Ascending aorta (tissue), 2 donors: ENCODE measurements at regions not wholly inside any gene's neighbourhood (a gene's known extent, or its start where the extent isn't known, plus 50 kb on each side); places are given as distances from the start of the nearest gene placed in this dataset.

ENCODE experiments used
- DNase-seq, 2 donors: peaks; one replicate each; pipeline ENCODE4 v3.0.0-alpha.2; 2019; ENCODE audit warnings: low spot score in 2 of 2
- H3K27ac ChIP-seq, 2 donors: fragments of 200-600 bp; sonication (generic); one replicate each; pipeline ENCODE4 v1.5.1; 2016 to 2017; ENCODE audit warnings: mild to moderate bottlenecking in 1 of 2
- H3K27me3 ChIP-seq: fragments of 200-600 bp; sonication (generic); one replicate; pipeline ENCODE4 v1.5.1; 2017
- H3K36me3 ChIP-seq, 2 donors: fragments of 200-600 bp; sonication (generic); one replicate each; pipeline ENCODE4 v1.5.1; 2016
- H3K4me1 ChIP-seq, 2 donors: fragments of 200-600 bp; sonication (generic); one replicate each; pipeline ENCODE4 v1.5.1; 2016 to 2017; ENCODE audit warnings: mild to moderate bottlenecking in 1 of 2
- H3K4me3 ChIP-seq, 2 donors: fragments of 200-600 bp; sonication (generic); one replicate each; pipeline ENCODE4 v1.5.1; 2016 to 2017; ENCODE audit warnings: mild to moderate bottlenecking in 1 of 2
- H3K9me3 ChIP-seq, 2 donors: fragments of 200-600 bp; sonication (generic); one replicate each; pipeline ENCODE4 v1.5.1; 2016
- CTCF ChIP-seq, 3 experiments: fragments of 200-600 bp in 2 of 3; fragments of 450-650 bp in 1 of 3; sonication (generic) in 2 of 3; IDR thresholded peaks; one replicate each; pipeline ENCODE4 v1.5.1; 2016 to 2019; ENCODE audit warnings: antibody characterized with exemption in 3 of 3, mild to moderate bottlenecking in 1 of 3, moderate library complexity in 1 of 3
- intact Hi-C: fragments of 100-400 bp; cut with DNase I; formaldehyde crosslinking; loops from one replicate; pipeline ENCODE4 v1.15.1; 2023

GRCh38 chr2:45127891-45128290 lies 118.6 kb upstream of the SIX2 start:
- Histone ChIP-seq H3K36me3 (no peaks in the 10 kb centered on the region), H3K9me3 (no peaks in the 10 kb centered on the region), H3K4me1 (no peaks in the 10 kb centered on the region), H3K4me3 (no peak overlapping the region), H3K27me3 (no peaks in the 10 kb centered on the region), H3K27ac (no peak overlapping the region)
- intact Hi-C loops: no loop called here
- DNase-seq: no peak
- TF ChIP-seq CTCF (IDR thresholded peaks at IDR 0.05): no peak

- TF ChIP-seq CTCF (IDR thresholded peaks at IDR 0.05): no peak
- Histone ChIP-seq H3K4me3 (no peak overlapping the region), H3K36me3 (no peaks in the 10 kb centered on the region), H3K9me3 (no peaks in the 10 kb centered on the region), H3K27ac (no peak overlapping the region), H3K4me1 (no peaks in the 10 kb centered on the region), H3K27me3 (no peaks in the 10 kb centered on the region)
- intact Hi-C loops: no loop called here
- no peak for DNase-seq
Measured at GRCh38 chr2:45127321-45127720, 118.1 kb upstream of the SIX2 start.

- Histone ChIP-seq H3K4me3 (no peak overlapping the region), H3K36me3 (no peaks in the 10 kb centered on the region), H3K4me1 (peaks cover 0 to 3% of the 10 kb centered on the region in 2 donors), H3K27ac (no peak overlapping the region), H3K27me3 (no peaks in the 10 kb centered on the region), H3K9me3 (no peaks in the 10 kb centered on the region)
- intact Hi-C loops: no loop called here
- no peak for TF ChIP-seq CTCF (IDR thresholded peaks at IDR 0.05)
- no peak for DNase-seq
Measured at GRCh38 chr2:45125232-45125631, 116.0 kb upstream of the SIX2 start.

GRCh38 chr2:45124456-45124855 lies 115.2 kb upstream of the SIX2 start:
- no peaks in the 10 kb centered on the region for H3K36me3 ChIP-seq
- no peaks in the 10 kb centered on the region for H3K9me3 ChIP-seq
- no peaks in the 10 kb centered on the region for H3K27me3 ChIP-seq
- TF ChIP-seq CTCF (IDR thresholded peaks at IDR 0.05): no peak
- intact Hi-C loops: no loop called here
- H3K27ac ChIP-seq: no peak overlapping the region
- H3K4me3 ChIP-seq: no peak overlapping the region
- H3K4me1 ChIP-seq: peaks cover 0 to 4% of the 10 kb centered on the region in 2 donors
- DNase-seq: no peak

GRCh38 chr2:45123521-45124191 lies 114.4 kb upstream of the SIX2 start:
- TF ChIP-seq CTCF (IDR thresholded peaks at IDR 0.05): no peak
- no peak overlapping the region for H3K27ac ChIP-seq
- no peak for DNase-seq
- H3K4me3 ChIP-seq: no peak overlapping the region
- intact Hi-C loops: no loop called here
- no peaks in the 10 kb centered on the region for H3K9me3 ChIP-seq
- no peaks in the 10 kb centered on the region for H3K27me3 ChIP-seq
- H3K36me3 ChIP-seq: no peaks in the 10 kb centered on the region
- H3K4me1 ChIP-seq: peaks cover 0 to 4% of the 10 kb centered on the region in 2 donors

GRCh38 chr2:45123065-45123464 lies 113.8 kb upstream of the SIX2 start:
- H3K9me3 ChIP-seq: no peaks in the 10 kb centered on the region
- H3K36me3 ChIP-seq: no peaks in the 10 kb centered on the region
- no peak for DNase-seq
- H3K27ac ChIP-seq: no peak overlapping the region
- no peaks in the 10 kb centered on the region for H3K27me3 ChIP-seq
- no peak overlapping the region for H3K4me3 ChIP-seq
- H3K4me1 ChIP-seq: peaks cover 0 to 4% of the 10 kb centered on the region in 2 donors
- intact Hi-C loops: no loop called here
- TF ChIP-seq CTCF (IDR thresholded peaks at IDR 0.05): no peak
